Gastrocnemius medialis (tissue), 4 donors: ENCODE measurements at regions not wholly inside any gene's neighbourhood (a gene's known extent, or its start where the extent isn't known, plus 50 kb on each side); places are given as distances from the start of the nearest gene placed in this dataset.

ENCODE experiments used
- CTCF ChIP-seq, 5 experiments: fragments of 450-650 bp in 3 of 5; fragments of 200-600 bp in 2 of 5; sonication (generic) in 2 of 5; IDR thresholded peaks in 4 of 5; conservative IDR thresholded peaks in 1 of 5; 1 replicate in 4 of 5; 2 replicates in 1 of 5; pipeline ENCODE4 v1.5.1; 2016 to 2019; ENCODE audit warnings: antibody characterized with exemption in 5 of 5, mild to moderate bottlenecking in 3 of 5, moderate library complexity in 3 of 5
- POLR2A ChIP-seq, 2 donors: fragments of 450-650 bp; IDR thresholded peaks; one replicate each; pipeline ENCODE4 v1.6.1; 2017; ENCODE audit warnings: antibody characterized with exemption in 2 of 2, mild to moderate bottlenecking in 2 of 2, moderate library complexity in 2 of 2

GRCh38 chr12:18882690-18883089 lies 144.8 kb downstream of the CAPZA3 start:
- TF ChIP-seq CTCF (IDR thresholded peaks at IDR 0.05 in 4 of 5, conservative IDR thresholded peaks at IDR 0.05 in 1 of 5), result no peak
- TF ChIP-seq POLR2A (IDR thresholded peaks at IDR 0.05), result no peak
